ENCODE measurements at regions not wholly inside any gene's neighbourhood (a gene's known extent, or its start where the extent isn't known, plus 50 kb on each side); places are given as distances from the start of the nearest gene placed in this dataset.

DNA sequence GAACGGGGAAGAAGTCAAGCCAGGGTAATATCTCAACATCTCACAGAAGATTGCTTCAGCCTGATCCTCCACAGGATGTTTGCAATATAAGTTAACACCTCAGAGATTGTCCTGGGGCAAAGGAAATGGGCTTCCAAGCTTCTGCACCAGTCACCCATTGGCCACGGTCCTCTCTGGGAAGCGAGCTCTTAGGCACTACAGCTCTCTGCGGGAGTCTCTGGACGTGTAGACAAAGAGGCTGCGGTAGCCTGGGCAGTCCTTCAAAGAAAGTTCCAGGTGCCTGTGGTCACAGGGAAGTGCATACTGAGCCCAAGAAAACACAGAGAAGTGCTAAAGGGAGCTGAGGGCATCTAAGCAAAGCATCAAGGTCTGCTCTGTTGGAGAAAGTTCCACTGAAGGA, 805.7 kb downstream of the DIAPH3 start:
- Histone ChIP-seq H3K27me3 (no peaks in the 10 kb centered on the region), H3K4me3 (no peak overlapping the region), H3K27ac (no peak overlapping the region), H3K4me1 (no peaks in the 10 kb centered on the region), H3K36me3 (no peaks in the 10 kb centered on the region), H3K9me3 (no peaks in the 10 kb centered on the region)
- no peak for TF ChIP-seq POLR2A (IDR thresholded peaks at IDR 0.05)
- no peak for TF ChIP-seq POLR2AphosphoS5 (IDR thresholded peaks at IDR 0.05)
- TF ChIP-seq EP300 (IDR thresholded peaks at IDR 0.05), result no peak
- no peak for TF ChIP-seq CTCF (IDR thresholded peaks at IDR 0.05)
- no peak for ATAC-seq
- WGBS, 2 donors (ENCODE audit: low coverage in 1 of 2), result 67 to 85% methylated on average over 1 to 4 of the region's 6 CpGs

- TF ChIP-seq POLR2A (IDR thresholded peaks at IDR 0.05), result no peak
- TF ChIP-seq EP300 (IDR thresholded peaks at IDR 0.05), result no peak
- TF ChIP-seq POLR2AphosphoS5 (IDR thresholded peaks at IDR 0.05), result no peak
- no peak for TF ChIP-seq CTCF (IDR thresholded peaks at IDR 0.05)
- H3K4me3 ChIP-seq, result no peak overlapping the region
- ATAC-seq, result no peak
- H3K36me3 ChIP-seq, result no peaks in the 10 kb centered on the region
- H3K27ac ChIP-seq, result no peak overlapping the region
- H3K4me1 ChIP-seq, result no peaks in the 10 kb centered on the region
- no peaks in the 10 kb centered on the region for H3K27me3 ChIP-seq
- H3K9me3 ChIP-seq, result no peaks in the 10 kb centered on the region
These were observed 803.6 kb downstream of the DIAPH3 start for GRCh38 chr13:59360108-59360507.

- no peak overlapping the region for H3K4me3 ChIP-seq
- no peak overlapping the region for H3K27ac ChIP-seq
- no peaks in the 10 kb centered on the region for H3K9me3 ChIP-seq
- no peaks in the 10 kb centered on the region for H3K36me3 ChIP-seq
- H3K4me1 ChIP-seq, result no peaks in the 10 kb centered on the region
- no peak for ATAC-seq
- H3K27me3 ChIP-seq, result no peaks in the 10 kb centered on the region
- no peak for TF ChIP-seq POLR2A (IDR thresholded peaks at IDR 0.05)
- TF ChIP-seq CTCF (IDR thresholded peaks at IDR 0.05), result no peak
- no peak for TF ChIP-seq POLR2AphosphoS5 (IDR thresholded peaks at IDR 0.05)
- no peak for TF ChIP-seq EP300 (IDR thresholded peaks at IDR 0.05)
These were observed 802.8 kb downstream of the DIAPH3 start for GRCh38 chr13:59360916-59361315.

DNA sequence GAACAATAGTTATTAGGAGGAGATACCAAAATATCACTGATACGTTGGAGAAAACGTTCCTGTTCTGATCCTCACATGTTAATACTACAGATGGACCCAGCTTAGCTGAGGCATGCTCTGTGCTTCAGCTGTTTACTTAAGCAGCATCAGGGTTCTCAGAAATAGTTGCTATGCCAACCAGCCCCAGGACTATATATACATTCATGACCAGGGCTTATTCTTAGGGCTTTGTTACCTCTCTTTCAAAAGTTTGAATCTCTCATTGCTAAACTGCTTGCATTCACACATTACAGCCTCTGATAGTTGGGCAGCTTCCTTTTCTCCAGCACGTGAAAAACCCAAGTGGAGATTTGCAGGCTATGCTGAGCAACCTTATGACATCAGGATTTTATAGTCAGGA, 800.4 kb downstream of the DIAPH3 start:
- H3K27me3 ChIP-seq, result no peaks in the 10 kb centered on the region
- ATAC-seq, result no peak
- no peak overlapping the region for H3K4me3 ChIP-seq
- no peaks in the 10 kb centered on the region for H3K36me3 ChIP-seq
- TF ChIP-seq EP300 (IDR thresholded peaks at IDR 0.05) (no peak), POLR2AphosphoS5 (IDR thresholded peaks at IDR 0.05) (no peak), CTCF (IDR thresholded peaks at IDR 0.05) (no peak), POLR2A (IDR thresholded peaks at IDR 0.05) (no peak)
- H3K27ac ChIP-seq, result no peak overlapping the region
- 56 to 61% methylated on average over 1 to 3 of the region's 3 CpGs for WGBS, 2 donors (ENCODE audit: low coverage in 1 of 2)
- H3K9me3 ChIP-seq, result no peaks in the 10 kb centered on the region
- H3K4me1 ChIP-seq, result no peaks in the 10 kb centered on the region

DNA sequence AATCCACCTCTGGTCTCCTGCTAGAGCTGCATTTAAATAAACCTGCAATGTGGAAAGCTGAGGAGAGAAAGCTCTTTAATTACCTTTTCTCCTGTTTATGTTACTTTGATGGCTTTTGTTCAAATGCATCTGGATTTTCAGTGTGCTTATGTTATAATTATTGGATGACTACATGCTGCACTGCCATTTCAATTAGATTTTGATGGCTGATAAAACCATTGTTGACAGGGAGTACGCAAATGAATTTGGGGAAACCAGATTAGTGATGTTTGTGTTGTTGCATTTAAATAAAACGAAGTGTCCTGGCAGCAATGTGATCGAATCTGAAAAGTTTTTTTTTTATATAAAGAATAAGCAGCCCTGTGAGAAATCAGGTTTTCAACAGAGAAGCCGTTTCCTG, 799.8 kb downstream of the DIAPH3 start:
- H3K4me3 ChIP-seq, result no peak overlapping the region
- no peaks in the 10 kb centered on the region for H3K27me3 ChIP-seq
- no peak for ATAC-seq
- H3K27ac ChIP-seq, result no peak overlapping the region
- H3K36me3 ChIP-seq, result no peaks in the 10 kb centered on the region
- H3K9me3 ChIP-seq, result no peaks in the 10 kb centered on the region
- WGBS, 2 donors (ENCODE audit: low coverage in 1 of 2), result 66 to 78% methylated on average over 1 to 4 of the region's 4 CpGs
- no peak for TF ChIP-seq POLR2AphosphoS5 (IDR thresholded peaks at IDR 0.05)
- no peak for TF ChIP-seq POLR2A (IDR thresholded peaks at IDR 0.05)
- no peak for TF ChIP-seq EP300 (IDR thresholded peaks at IDR 0.05)
- TF ChIP-seq CTCF (IDR thresholded peaks at IDR 0.05), result no peak
- H3K4me1 ChIP-seq, result peaks cover 0 to 6% (median 0%) of the 10 kb centered on the region in 3 donors

All from gastroesophageal sphincter (tissue), 4 donors.